Activated CD4-positive, alpha-beta T cell treated with anti-CD3 and anti-CD28 coated beads, Interleukin-2, amount 10 ng/mL, durations not matched to agents 7 days and 5 days (primary cell): ENCODE measurements at regions not wholly inside any gene's neighbourhood (a gene's known extent, or its start where the extent isn't known, plus 50 kb on each side); places are given as distances from the start of the nearest gene placed in this dataset.

ENCODE experiments used
- CTCF ChIA-PET: fragments of 350-600 bp; sonication (Branson Sonifier 250); formaldehyde crosslinking; loops from one replicate; lab custom pipeline; 2021; ENCODE audit warnings: antibody characterized with exemption; lab: Charles Lee
- POLR2A ChIA-PET: fragments of 350-600 bp; sonication (Branson Sonifier 250); formaldehyde crosslinking; loops from one replicate; lab custom pipeline; 2021; ENCODE audit warnings: antibody characterized with exemption; lab: Charles Lee
- DNase-seq: peaks from one replicate; pipeline ENCODE4 v3.0.0-alpha.2; 2020
- H3K27ac Mint-ChIP-seq: one replicate; pipeline ENCODE4 v1.8.0; 2021; ENCODE audit warnings: mild to moderate bottlenecking, moderate library complexity, mixed read lengths
- H3K27me3 Mint-ChIP-seq: one replicate; pipeline ENCODE4 v1.8.0; 2021; ENCODE audit warnings: mixed read lengths
- H3K36me3 Mint-ChIP-seq: one replicate; pipeline ENCODE4 v1.8.0; 2021; ENCODE audit warnings: low read depth, mixed read lengths
- H3K4me1 Mint-ChIP-seq: one replicate; pipeline ENCODE4 v1.8.0; 2021; ENCODE audit warnings: mixed read lengths
- H3K4me3 Mint-ChIP-seq: one replicate; pipeline ENCODE4 v1.8.0; 2021; ENCODE audit warnings: mild to moderate bottlenecking, moderate library complexity, mixed read lengths
- H3K9me3 Mint-ChIP-seq: one replicate; pipeline ENCODE4 v1.8.0; 2021; ENCODE audit warnings: mixed read lengths

DNA sequence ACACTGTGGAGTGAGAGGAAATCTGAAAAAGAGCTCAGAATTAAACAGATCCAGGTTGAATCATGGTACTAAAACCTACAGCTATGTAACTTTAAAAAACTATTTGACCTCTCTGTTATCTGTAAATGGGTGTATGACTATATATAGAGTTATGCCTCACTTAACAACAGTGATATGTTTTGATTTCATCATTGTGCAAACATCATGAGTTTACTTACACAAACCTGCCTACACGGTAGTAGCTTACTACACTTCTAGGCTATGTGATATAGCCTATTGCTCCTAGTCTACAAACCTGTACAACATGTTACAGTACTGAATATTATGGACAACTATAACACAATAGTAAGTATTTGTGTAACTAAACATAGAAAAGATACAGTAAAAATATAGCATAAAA is 191.6 kb upstream of the MEIS2 start:
- Mint-ChIP-seq H3K27ac (no peak overlapping the region), H3K9me3 (peaks cover 2% of the 10 kb centered on the region), H3K36me3 (no peaks in the 10 kb centered on the region), H3K4me1 (no peaks in the 10 kb centered on the region), H3K27me3 (no peaks in the 10 kb centered on the region), H3K4me3 (no peak overlapping the region)
- no peak for DNase-seq
- POLR2A ChIA-PET = no interaction called here
- CTCF ChIA-PET = no interaction called here

DNA sequence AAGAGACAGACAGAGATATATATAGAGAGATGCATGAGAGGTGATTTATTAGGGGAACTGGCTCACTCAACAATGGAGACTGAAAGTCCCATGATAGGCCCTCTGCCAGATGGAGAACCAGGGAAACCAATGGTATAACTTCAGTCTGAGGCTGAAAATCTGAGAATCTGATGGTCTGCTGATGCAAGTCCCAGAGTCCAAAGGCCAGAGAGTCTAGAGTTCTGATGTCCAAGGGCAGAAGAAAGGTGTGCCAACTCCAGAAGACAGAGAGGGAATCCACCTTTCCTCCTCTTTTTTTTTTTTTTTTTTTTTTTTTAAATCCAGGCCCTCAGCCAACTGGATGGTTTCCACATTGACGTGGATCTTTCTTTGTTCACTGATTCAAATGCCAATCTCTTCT is 197.9 kb upstream of the MEIS2 start:
- no peaks in the 10 kb centered on the region for H3K36me3 Mint-ChIP-seq
- H3K9me3 Mint-ChIP-seq = no peaks in the 10 kb centered on the region
- H3K4me1 Mint-ChIP-seq = no peaks in the 10 kb centered on the region
- H3K27me3 Mint-ChIP-seq = no peaks in the 10 kb centered on the region
- H3K27ac Mint-ChIP-seq = no peak overlapping the region
- CTCF ChIA-PET = no interaction called here
- DNase-seq = no peak
- POLR2A ChIA-PET = no interaction called here
- no peak overlapping the region for H3K4me3 Mint-ChIP-seq

DNA sequence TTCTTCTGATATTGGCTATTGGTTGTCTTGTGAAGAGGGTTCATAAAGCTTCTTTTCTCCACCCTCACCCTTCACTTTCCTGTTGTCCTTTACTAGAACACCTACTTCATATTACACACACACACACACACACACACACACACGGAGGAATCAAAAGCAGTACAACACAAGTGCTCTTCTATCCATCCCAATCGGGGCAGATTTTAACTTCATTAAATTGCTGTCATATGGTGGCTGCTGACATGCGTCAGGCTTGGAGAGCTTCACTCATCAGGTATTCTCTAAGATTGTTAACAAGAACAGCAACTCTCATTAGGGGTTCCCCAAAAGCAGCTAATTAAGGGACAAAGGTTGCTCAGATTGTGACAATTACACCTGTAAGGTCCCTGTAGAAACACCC is 239.1 kb upstream of the MEIS2 start:
- CTCF ChIA-PET = no interaction called here
- Mint-ChIP-seq H3K27me3 (no peaks in the 10 kb centered on the region), H3K36me3 (no peaks in the 10 kb centered on the region), H3K4me3 (no peak overlapping the region), H3K27ac (no peak overlapping the region), H3K4me1 (no peaks in the 10 kb centered on the region), H3K9me3 (peaks cover 9% of the 10 kb centered on the region)
- no peak for DNase-seq
- POLR2A ChIA-PET = no interaction called here

DNA sequence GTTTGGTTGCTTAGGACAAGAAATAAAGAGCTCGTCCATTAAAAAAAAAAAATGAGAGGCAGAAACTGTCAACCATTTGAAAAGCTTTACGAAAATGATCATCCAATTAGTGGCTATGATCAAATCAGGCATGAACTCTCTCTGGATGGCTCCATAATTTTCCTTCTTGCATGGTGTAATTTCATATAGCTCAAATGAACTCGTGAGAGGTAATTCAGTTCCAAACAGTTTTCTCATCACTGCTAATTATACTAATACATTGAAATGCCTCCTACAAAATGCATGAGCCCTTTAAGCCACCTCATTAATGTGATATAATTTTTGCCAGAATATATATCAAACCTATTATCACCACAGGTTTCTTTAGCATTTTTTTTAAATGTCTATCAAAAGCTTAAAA is 239.5 kb upstream of the MEIS2 start:
- Mint-ChIP-seq H3K36me3 (no peaks in the 10 kb centered on the region), H3K4me3 (no peak overlapping the region), H3K9me3 (peaks cover 9% of the 10 kb centered on the region), H3K27me3 (no peaks in the 10 kb centered on the region), H3K4me1 (no peaks in the 10 kb centered on the region), H3K27ac (no peak overlapping the region)
- no peak for DNase-seq
- CTCF ChIA-PET = no interaction called here
- POLR2A ChIA-PET = no interaction called here

DNA sequence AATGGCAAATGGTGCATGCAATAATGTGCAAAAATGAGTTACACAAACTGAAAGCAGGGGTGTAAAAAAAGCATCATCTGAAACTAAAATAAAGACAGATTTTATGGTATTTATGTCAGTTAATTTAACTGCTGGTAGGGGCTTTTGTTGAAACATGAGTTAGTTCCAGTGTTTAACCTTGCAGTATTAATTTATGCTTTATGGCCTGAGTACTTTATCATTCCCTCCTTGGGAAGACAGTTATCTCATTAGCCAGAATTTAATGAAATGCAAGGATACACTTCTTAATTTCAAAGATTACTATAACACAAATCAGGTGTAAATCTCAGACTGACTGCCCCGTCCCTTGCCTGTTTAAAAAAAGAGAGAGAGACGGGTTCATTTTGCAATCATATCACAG is 240.1 kb upstream of the MEIS2 start:
- Mint-ChIP-seq H3K27ac (no peak overlapping the region), H3K9me3 (peaks cover 6% of the 10 kb centered on the region)
- CTCF ChIA-PET = no interaction called here

DNA sequence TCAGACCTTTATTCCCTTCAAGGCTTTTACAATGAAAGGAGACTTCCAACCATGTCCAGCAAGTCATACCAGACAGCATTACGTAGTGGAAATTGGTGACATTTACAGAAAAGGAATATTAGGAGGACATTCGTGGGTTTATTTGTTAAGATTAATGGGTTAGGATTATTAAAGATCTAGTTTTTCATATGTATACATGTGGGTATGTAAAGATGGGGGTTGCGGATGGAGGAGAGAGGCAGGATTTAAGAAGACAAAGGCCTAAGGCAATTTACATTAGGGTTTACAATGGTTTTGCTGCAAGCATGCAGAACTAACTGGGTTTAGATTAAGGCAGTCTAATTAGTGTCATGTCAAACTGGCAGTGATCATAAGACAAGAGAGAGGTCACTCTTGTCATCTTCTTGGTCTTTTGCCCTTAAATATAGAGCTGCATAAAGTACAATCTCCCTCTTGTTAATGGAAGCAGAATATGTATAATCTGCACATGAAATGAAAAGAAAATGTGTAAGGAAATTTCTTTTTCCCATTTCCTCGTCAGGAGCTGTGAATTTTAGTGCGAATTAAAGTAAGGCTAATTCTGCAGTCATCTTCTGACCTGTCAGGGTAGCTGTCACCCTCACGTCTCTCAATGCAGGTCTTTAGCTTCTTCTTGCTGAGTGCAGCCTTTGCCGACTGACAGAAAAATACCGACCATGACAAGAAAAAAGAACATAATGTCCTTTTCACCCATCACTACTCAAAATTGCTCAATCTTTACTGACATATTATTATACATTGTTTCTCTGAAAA is 258.9 kb upstream of the MEIS2 start:
- H3K27ac Mint-ChIP-seq = no peak overlapping the region
- H3K27me3 Mint-ChIP-seq = no peaks in the 10 kb centered on the region
- H3K36me3 Mint-ChIP-seq = no peaks in the 10 kb centered on the region
- CTCF ChIA-PET = no interaction called here
- no peak overlapping the region for H3K4me3 Mint-ChIP-seq
- H3K4me1 Mint-ChIP-seq = no peaks in the 10 kb centered on the region
- POLR2A ChIA-PET = no interaction called here
- DNase-seq = no peak
- H3K9me3 Mint-ChIP-seq = peaks cover 4% of the 10 kb centered on the region

More for the DNA sequence above, 240.1 kb upstream of the MEIS2 start:
- POLR2A ChIA-PET = no interaction called here
- Mint-ChIP-seq H3K4me1 (no peaks in the 10 kb centered on the region), H3K36me3 (no peaks in the 10 kb centered on the region), H3K4me3 (no peak overlapping the region), H3K27me3 (no peaks in the 10 kb centered on the region)
- DNase-seq = no peak

DNA sequence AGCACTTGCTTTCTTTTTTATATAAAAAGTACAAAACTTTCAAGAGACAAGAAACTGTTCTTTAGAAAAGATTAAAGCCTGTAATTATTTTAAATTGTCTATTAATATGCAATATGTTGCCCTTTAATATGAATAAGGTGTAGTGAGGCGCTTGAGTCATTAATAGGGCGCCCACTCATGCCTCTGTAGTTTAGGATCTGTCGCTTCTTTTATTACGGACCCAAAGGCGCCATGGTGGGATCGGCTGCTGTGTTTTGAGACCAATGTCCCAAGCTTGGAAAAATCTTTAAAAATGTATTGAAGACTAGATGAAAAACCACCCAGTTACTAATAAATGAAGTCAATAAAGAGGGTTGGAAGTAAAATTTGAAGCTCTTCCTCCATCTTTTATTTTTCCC is 259.5 kb upstream of the MEIS2 start:
- POLR2A ChIA-PET = no interaction called here
- CTCF ChIA-PET = no interaction called here

DNA sequence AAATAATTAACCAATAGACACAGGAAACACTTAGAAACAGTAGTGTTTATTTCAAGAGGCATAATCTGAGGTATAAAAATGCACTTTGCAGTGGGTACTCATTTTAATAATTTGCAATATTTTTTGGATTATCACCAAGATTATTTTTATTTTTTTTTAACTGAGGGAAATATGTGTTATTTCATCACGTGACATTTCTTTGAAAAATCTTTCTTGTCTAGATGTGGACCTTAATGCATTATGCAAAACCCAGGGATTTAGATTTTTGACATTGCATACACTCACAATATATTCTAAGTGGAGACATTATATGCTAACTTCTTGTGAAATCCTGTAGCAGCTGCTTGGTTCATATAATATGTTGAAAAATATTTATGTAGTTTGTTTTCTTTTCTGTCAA is 260.4 kb upstream of the MEIS2 start:
- ChIA-PET POLR2A (no interaction called here), CTCF (no interaction called here)
- no peak for DNase-seq
- no peak overlapping the region for H3K27ac Mint-ChIP-seq
- no peak overlapping the region for H3K4me3 Mint-ChIP-seq
- no peaks in the 10 kb centered on the region for H3K27me3 Mint-ChIP-seq
- peaks cover 4% of the 10 kb centered on the region for H3K9me3 Mint-ChIP-seq
- H3K4me1 Mint-ChIP-seq = no peaks in the 10 kb centered on the region
- no peaks in the 10 kb centered on the region for H3K36me3 Mint-ChIP-seq

More for the DNA sequence above, 259.5 kb upstream of the MEIS2 start:
- no peaks in the 10 kb centered on the region for H3K4me1 Mint-ChIP-seq
- H3K36me3 Mint-ChIP-seq = no peaks in the 10 kb centered on the region
- no peaks in the 10 kb centered on the region for H3K27me3 Mint-ChIP-seq
- no peak for DNase-seq
- H3K9me3 Mint-ChIP-seq = peaks cover 4% of the 10 kb centered on the region
- no peak overlapping the region for H3K27ac Mint-ChIP-seq
- no peak overlapping the region for H3K4me3 Mint-ChIP-seq

DNA sequence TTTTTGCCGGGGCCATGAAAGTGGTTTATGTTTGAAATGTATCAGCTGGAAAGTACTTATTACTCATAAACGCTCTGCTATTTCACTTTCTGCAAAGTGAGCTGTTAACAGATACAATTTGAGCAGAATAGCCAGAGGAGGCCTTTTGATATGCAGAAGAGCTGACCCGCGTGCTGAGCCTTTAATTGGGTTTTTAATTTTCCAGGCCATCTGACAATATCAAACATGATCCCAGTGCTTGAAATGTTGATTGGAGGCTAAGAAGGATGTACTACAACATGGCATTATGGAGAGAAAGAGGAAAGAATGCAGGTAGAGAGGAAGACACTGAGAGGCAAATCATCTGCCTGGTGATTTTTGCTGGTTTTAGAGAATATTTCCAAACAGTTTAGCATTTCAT is 261.3 kb upstream of the MEIS2 start:
- CTCF ChIA-PET = no interaction called here
- DNase-seq = no peak
- POLR2A ChIA-PET = no interaction called here
- peaks cover 4% of the 10 kb centered on the region for H3K9me3 Mint-ChIP-seq
- H3K27ac Mint-ChIP-seq = no peak overlapping the region
- H3K36me3 Mint-ChIP-seq = no peaks in the 10 kb centered on the region
- no peaks in the 10 kb centered on the region for H3K27me3 Mint-ChIP-seq
- no peak overlapping the region for H3K4me3 Mint-ChIP-seq
- no peaks in the 10 kb centered on the region for H3K4me1 Mint-ChIP-seq

DNA sequence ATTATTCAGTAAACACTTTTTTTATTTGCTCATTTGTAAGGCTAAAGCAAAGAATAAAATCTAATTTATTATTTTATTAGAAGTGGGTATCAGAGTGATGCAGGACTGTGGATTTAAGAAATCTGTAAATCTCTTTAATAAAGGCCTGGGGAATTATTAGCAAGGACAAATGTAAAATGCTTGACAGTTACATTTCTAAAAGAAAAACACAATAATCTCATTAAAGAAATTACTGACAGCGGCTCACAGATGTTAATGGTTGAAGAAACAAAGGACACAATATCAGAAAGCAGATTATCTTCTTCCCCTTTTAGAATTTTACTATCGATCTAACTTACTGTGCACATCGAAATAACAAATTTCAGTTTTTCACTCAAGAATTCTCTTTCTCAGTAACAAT is 262.1 kb upstream of the MEIS2 start:
- H3K36me3 Mint-ChIP-seq = no peaks in the 10 kb centered on the region
- POLR2A ChIA-PET = no interaction called here
- CTCF ChIA-PET = no interaction called here

DNA sequence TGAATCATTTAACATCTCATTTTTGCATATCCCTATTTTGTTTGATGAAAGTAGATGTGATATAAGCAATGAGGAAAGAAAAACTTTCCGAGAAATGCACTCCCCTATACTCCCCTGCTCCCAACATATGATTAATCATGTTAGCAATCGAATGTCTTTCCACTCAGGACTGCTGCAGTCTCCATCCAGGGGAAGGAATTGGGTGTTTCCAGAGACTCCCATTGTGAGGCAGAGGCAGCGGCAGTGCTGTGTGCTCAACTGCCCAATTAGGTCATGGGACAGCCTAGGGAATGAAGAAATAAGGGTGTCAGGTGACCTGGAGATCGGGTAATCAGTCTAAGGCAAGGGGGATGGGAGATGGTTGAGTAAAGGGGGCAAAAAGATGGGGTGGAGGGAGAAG is 268.6 kb upstream of the MEIS2 start:
- ChIA-PET POLR2A (no interaction called here), CTCF (no interaction called here)
- Mint-ChIP-seq H3K4me3 (no peak overlapping the region), H3K36me3 (no peaks in the 10 kb centered on the region), H3K4me1 (no peaks in the 10 kb centered on the region), H3K9me3 (peaks cover 13% of the 10 kb centered on the region), H3K27me3 (no peaks in the 10 kb centered on the region), H3K27ac (no peak overlapping the region)
- no peak for DNase-seq

More for the DNA sequence above, 262.1 kb upstream of the MEIS2 start:
- Mint-ChIP-seq H3K9me3 (peaks cover 4% of the 10 kb centered on the region), H3K4me1 (no peaks in the 10 kb centered on the region), H3K27me3 (no peaks in the 10 kb centered on the region), H3K27ac (no peak overlapping the region), H3K4me3 (no peak overlapping the region)
- DNase-seq = no peak

DNA sequence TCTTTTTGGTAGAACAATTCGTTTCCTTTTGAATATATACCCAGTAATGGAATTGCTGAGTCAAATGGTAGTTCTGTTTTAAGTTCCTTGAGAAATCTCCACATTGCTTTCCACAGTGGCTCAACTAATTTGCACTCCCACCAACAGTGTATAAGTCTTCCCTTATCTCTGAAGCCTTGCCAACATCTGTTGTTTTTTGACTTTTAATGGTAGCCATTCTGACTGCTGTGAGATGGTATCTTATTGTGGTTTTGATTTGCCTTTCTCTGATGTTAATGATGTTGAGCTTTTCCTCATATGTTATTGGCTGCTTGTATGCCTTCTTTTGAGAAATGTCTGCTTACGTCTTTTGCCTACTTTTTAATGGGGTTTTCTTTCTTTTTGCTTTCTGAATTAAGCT is 270.6 kb upstream of the MEIS2 start:
- ChIA-PET CTCF (no interaction called here), POLR2A (no interaction called here)
- Mint-ChIP-seq H3K9me3 (peaks cover 13% of the 10 kb centered on the region), H3K4me1 (no peaks in the 10 kb centered on the region), H3K27ac (no peak overlapping the region), H3K27me3 (no peaks in the 10 kb centered on the region), H3K4me3 (no peak overlapping the region), H3K36me3 (no peaks in the 10 kb centered on the region)
- DNase-seq = no peak

DNA sequence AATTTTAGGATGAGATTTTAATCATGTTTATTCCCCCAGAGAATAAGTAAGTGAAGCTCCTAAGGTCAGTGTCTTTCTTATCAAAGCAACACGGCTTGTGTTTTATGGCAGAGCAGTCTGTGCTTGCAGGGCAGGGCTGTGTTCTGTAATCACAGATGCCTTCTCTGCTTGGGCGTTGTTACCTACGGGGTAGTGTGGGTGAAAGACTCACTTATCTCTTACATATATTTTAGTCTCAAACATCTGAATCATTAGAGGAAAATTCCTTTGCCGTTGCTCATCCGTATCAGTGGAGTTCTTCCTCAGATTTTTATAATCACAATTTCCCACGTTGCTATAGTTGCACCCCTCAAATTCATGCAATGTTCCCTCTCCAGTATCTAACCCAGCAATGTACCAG is 271.7 kb upstream of the MEIS2 start:
- CTCF ChIA-PET = no interaction called here
- no peak overlapping the region for H3K27ac Mint-ChIP-seq
- H3K36me3 Mint-ChIP-seq = no peaks in the 10 kb centered on the region
- peaks cover 13% of the 10 kb centered on the region for H3K9me3 Mint-ChIP-seq
- no peaks in the 10 kb centered on the region for H3K27me3 Mint-ChIP-seq
- H3K4me1 Mint-ChIP-seq = no peaks in the 10 kb centered on the region
- DNase-seq = no peak
- POLR2A ChIA-PET = no interaction called here
- no peak overlapping the region for H3K4me3 Mint-ChIP-seq

DNA sequence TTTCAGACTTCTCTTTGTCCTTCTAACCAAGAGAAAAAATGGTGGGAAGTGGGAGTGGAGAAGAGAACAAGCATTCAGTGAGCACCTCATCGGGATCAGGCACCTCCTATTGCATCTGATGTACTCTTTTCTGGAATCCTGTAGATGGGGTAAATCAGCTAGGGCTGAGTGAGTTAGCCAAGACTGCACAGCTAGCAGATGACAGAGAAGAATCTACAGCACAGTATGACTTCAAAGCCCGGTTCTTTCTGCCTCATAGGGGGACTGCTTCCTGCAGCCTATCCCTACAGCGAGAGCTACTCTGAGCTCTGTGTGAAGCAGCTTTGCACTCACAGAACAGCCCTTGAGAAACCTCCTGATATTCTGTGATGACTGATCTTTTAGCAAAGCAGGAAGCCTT is 275.2 kb upstream of the MEIS2 start:
- POLR2A ChIA-PET = no interaction called here
- CTCF ChIA-PET = no interaction called here
- H3K27me3 Mint-ChIP-seq = no peaks in the 10 kb centered on the region
- no peak for DNase-seq
- H3K36me3 Mint-ChIP-seq = no peaks in the 10 kb centered on the region
- H3K9me3 Mint-ChIP-seq = peaks cover 9% of the 10 kb centered on the region
- H3K4me3 Mint-ChIP-seq = no peak overlapping the region
- H3K27ac Mint-ChIP-seq = no peak overlapping the region
- H3K4me1 Mint-ChIP-seq = no peaks in the 10 kb centered on the region
